GM12872 (cell line): ENCODE measurements at regions not wholly inside any gene's neighbourhood (a gene's known extent, or its start where the extent isn't known, plus 50 kb on each side); places are given as distances from the start of the nearest gene placed in this dataset.

ENCODE experiments used
- CTCF ChIP-seq: IDR thresholded peaks from 3 replicates; pipeline ENCODE4 v1.5.1; 2011; ENCODE audit warnings: low read depth, mild to moderate bottlenecking, low read length, moderate library complexity; ENCODE audit not compliant: insufficient read depth

DNA sequence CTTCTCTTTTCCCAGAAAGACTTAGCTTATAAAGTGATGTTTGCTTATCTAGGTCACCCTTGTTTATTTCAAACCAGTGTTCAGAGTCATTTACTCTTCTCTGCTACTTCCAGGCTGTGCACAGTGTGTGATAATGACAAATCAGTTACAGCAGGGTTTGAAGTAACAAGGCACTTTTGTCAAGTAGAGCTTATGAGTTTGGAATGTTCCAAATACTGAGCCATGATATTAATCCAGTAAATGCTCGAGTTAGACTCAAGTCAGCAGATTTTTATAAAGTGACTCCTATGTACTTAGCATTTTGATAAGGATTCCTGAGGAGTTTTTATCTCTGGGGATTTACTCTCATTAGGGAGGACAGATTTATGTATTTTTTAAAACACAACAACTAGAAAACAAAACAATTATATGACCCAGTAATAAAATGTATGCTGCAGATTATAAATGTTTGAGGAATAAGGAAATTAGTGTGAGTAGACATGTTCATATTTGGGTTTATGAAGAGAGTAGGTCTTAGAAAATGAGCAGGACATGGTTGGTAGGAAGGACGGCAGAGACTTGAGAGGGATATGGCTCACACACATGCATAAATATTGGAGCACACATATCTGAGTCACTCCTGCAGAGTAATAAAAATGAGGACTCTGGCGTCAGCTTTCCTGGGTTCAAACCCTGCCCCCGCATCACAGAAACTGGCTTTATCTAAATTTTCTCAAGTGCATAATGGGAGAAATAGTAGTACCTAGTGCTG is 271.2 kb downstream of the FBXO8 start:
- TF ChIP-seq CTCF: no peak

DNA sequence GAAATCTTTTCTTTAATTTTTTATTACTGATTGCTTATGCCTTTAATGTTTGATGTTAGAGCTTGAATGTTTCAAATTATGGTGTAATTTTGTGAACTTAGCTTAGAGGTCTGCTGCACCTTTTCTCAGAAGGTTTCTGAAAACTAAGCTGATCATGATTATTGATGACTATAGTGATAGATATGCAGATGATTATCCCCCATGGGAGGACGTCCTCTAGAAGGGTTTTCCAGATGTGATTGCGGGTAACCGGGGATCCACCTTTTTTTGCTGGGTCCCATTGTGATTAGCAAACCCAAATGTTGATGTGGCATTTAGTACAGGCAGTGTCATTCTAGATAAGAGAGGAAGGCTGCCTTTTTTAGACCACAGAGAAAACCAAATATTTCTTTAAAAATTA is 272.9 kb downstream of the FBXO8 start:
- no peak for TF ChIP-seq CTCF

GRCh38 chr4:174009686-174010451 is 273.6 kb downstream of the FBXO8 start:
- TF ChIP-seq CTCF: no peak

- TF ChIP-seq CTCF: no peak
Measured at GRCh38 chr4:174005422-174005821, 278.0 kb downstream of the FBXO8 start.

DNA sequence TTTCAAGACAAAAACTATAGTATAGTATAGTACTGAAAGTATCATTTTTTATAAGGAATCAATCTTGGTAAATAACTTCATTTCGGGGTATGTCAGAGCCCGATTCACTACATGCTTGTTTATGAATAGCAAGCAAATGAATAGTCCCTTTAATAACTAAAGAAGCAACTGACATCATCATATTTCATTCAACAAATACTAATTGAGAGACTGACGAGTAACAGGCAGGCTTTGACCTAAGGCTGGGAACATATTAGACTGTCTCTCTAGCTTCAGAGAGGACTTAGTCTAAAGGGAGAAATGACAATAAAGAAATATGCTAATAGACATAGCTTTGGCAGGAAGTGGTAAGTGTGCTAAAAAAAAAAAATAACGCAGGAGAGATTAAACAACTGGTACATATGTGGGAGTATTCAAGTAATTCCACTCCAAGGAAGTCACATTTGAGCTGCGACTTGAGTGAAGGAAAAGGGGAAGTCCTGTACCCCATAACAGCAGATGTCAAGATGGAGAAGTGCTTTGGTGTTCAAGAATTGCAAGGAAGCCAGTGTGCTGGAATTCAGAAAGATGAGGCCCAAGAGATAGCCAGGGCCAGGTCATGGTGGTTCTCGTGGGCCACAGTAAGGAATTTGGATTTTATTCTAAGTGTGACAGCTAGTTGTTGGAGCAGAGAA is 284.9 kb downstream of the FBXO8 start:
- TF ChIP-seq CTCF: no peak

DNA sequence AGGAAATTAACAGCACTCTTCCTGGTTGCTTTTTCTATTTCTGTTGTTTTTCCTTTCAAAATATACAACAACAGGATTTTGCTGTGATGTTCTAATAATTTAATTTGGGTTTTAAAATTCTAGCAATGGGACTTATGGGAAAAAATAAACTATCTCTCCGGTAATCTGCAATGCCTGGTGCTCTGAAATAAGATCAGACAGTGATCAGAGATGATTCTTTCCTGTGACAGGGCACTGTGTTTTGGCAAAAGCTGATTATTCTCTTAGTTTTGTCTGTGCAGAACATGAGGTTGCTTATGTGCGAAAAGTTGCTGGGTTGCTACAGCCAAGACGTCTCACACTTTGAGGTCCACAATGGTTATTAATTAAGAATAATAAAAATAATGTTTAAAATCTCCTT is 291.7 kb downstream of the FBXO8 start:
- no peak for TF ChIP-seq CTCF

- TF ChIP-seq CTCF: no peak
Measured at GRCh38 chr4:173991316-173991715, 292.2 kb downstream of the FBXO8 start.
